Smooth muscle cell (in vitro differentiated cells): ENCODE measurements at regions not wholly inside any gene's neighbourhood (a gene's known extent, or its start where the extent isn't known, plus 50 kb on each side); places are given as distances from the start of the nearest gene placed in this dataset.

Experiments
- DNase-seq: peaks from one replicate; lab custom pipeline; 2025; ENCODE audit not compliant: unreplicated experiment; lab: John Stamatoyannopoulos, UW
- H2AFZ ChIP-seq: fragments of 200-600 bp; sonication (generic); 2 replicates; pipeline ENCODE4 v1.6.0; 2016; ENCODE audit warnings: antibody characterized with exemption, low read depth, mild to moderate bottlenecking
- H3F3A ChIP-seq: fragments of 200-600 bp; sonication (generic); 2 replicates; pipeline ENCODE4 v1.6.0; 2017; ENCODE audit warnings: antibody characterized with exemption, low read depth
- H3K27ac ChIP-seq: fragments of 200-600 bp; sonication (generic); 2 replicates; pipeline ENCODE4 v1.5.1; 2016; ENCODE audit warnings: low read depth, mild to moderate bottlenecking
- H3K27me3 ChIP-seq: fragments of 200-600 bp; sonication (generic); 2 replicates; pipeline ENCODE4 v1.6.1; 2016; ENCODE audit warnings: low read depth, mild to moderate bottlenecking
- H3K36me3 ChIP-seq: fragments of 200-600 bp; sonication (generic); 2 replicates; pipeline ENCODE4 v1.5.1; 2016; ENCODE audit warnings: low read depth
- H3K4me1 ChIP-seq: fragments of 200-600 bp; sonication (generic); 2 replicates; pipeline ENCODE4 v1.5.1; 2016; ENCODE audit warnings: low read depth
- H3K4me2 ChIP-seq: fragments of 200-600 bp; sonication (generic); 2 replicates; pipeline ENCODE4 v1.6.0; 2016; ENCODE audit warnings: mild to moderate bottlenecking
- H3K4me3 ChIP-seq: fragments of 200-600 bp; sonication (generic); 2 replicates; pipeline ENCODE4 v1.5.1; 2016; ENCODE audit warnings: mild to moderate bottlenecking
- H3K79me2 ChIP-seq: fragments of 200-600 bp; sonication (generic); 2 replicates; pipeline ENCODE4 v1.6.0; 2016; ENCODE audit warnings: low read depth, mild to moderate bottlenecking
- H3K9ac ChIP-seq: fragments of 200-600 bp; sonication (generic); 2 replicates; pipeline ENCODE4 v1.6.0; 2016; ENCODE audit warnings: low read depth
- H3K9me3 ChIP-seq: fragments of 200-600 bp; sonication (generic); replicated peaks from 2 replicates; pipeline ENCODE4 v1.5.1; 2016; ENCODE audit warnings: low read depth
- H4K20me1 ChIP-seq: fragments of 200-600 bp; sonication (generic); 2 replicates; pipeline ENCODE4 v1.6.0; 2016; ENCODE audit warnings: low read depth
- CTCF ChIP-seq: fragments of 200-600 bp; sonication (generic); IDR thresholded peaks from 2 replicates; pipeline ENCODE4 v1.5.1; 2017; ENCODE audit warnings: borderline replicate concordance, mild to moderate bottlenecking, antibody characterized with exemption; ENCODE audit not compliant: insufficient read depth, poor library complexity, severe bottlenecking
- WGBS: methylation state at CpG from one replicate; pipeline ENCODE4 v1.1.7; 2016; ENCODE audit warnings: low lambda C conversion rate; 5-methylcytosine and 5-hydroxymethylcytosine counted together

DNA sequence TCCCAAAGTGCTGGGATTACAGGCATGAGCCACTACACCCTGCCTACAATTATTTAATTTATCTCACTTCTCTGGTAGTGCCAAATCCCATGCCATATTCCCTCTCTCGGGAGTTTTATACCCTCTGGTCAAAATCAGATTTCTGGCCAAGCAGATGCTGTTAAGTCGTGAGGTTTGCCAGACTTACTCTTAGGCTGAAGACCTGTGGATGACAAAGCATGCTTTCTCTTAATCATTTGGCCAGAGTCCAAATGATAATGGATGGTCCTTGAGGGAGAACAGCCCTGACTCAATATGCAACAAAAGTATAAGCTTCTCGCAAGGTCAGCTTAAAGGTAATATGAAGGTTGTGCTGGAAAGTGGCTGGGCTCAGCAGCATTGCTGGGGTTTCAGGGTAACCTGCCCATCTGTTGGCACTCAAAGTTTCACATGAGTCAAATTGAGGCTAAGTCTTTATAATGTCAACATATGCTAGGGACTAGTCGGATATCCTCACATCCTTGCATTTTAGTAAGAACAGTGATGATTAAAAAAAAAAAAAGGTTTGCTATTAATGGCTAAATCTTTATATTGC lies 280.1 kb downstream of the KIF4B start:
- WGBS: 86% methylated on average over 4 of the region's 4 CpGs

GRCh38 chr5:155295111-155295510 lies 281.6 kb downstream of the KIF4B start:
- no peaks in the 10 kb centered on the region for H3F3A ChIP-seq
- no peaks in the 10 kb centered on the region for H3K27me3 ChIP-seq
- H3K9me3 ChIP-seq: no peaks in the 10 kb centered on the region
- no peaks in the 10 kb centered on the region for H3K79me2 ChIP-seq
- DNase-seq: no peak
- 41% methylated on average over 1 of the region's 1 CpG for WGBS
- no peak overlapping the region for H3K9ac ChIP-seq
- no peaks in the 10 kb centered on the region for H3K36me3 ChIP-seq
- H3K27ac ChIP-seq: no peak overlapping the region
- no peaks in the 10 kb centered on the region for H3K4me1 ChIP-seq
- no peak overlapping the region for H3K4me2 ChIP-seq
- H3K4me3 ChIP-seq: no peak overlapping the region
- no peak overlapping the region for H2AFZ ChIP-seq
- TF ChIP-seq CTCF: no peak
- H4K20me1 ChIP-seq: no peaks in the 10 kb centered on the region

More for the DNA sequence above, 280.1 kb downstream of the KIF4B start:
- no peak overlapping the region for H3K4me3 ChIP-seq
- H3K4me2 ChIP-seq: no peak overlapping the region
- no peaks in the 10 kb centered on the region for H3K4me1 ChIP-seq
- no peak for DNase-seq
- H3K9ac ChIP-seq: no peak overlapping the region
- H3K79me2 ChIP-seq: no peaks in the 10 kb centered on the region
- no peaks in the 10 kb centered on the region for H3K36me3 ChIP-seq
- TF ChIP-seq CTCF: no peak
- H3K27ac ChIP-seq: no peak overlapping the region
- no peaks in the 10 kb centered on the region for H4K20me1 ChIP-seq
- H3F3A ChIP-seq: no peaks in the 10 kb centered on the region
- no peaks in the 10 kb centered on the region for H3K27me3 ChIP-seq
- no peaks in the 10 kb centered on the region for H3K9me3 ChIP-seq
- H2AFZ ChIP-seq: no peak overlapping the region

- H3K36me3 ChIP-seq: no peaks in the 10 kb centered on the region
- no peaks in the 10 kb centered on the region for H3K9me3 ChIP-seq
- TF ChIP-seq CTCF: no peak
- H3F3A ChIP-seq: no peaks in the 10 kb centered on the region
- no peak overlapping the region for H3K4me3 ChIP-seq
- H3K27me3 ChIP-seq: no peaks in the 10 kb centered on the region
- no peaks in the 10 kb centered on the region for H4K20me1 ChIP-seq
- no peak for DNase-seq
- WGBS: 94% methylated on average over 8 of the region's 8 CpGs
- H2AFZ ChIP-seq: no peak overlapping the region
- H3K4me1 ChIP-seq: no peaks in the 10 kb centered on the region
- no peaks in the 10 kb centered on the region for H3K79me2 ChIP-seq
- no peak overlapping the region for H3K27ac ChIP-seq
- no peak overlapping the region for H3K9ac ChIP-seq
- no peak overlapping the region for H3K4me2 ChIP-seq
Observed at GRCh38 chr5:155299386-155300005, 285.9 kb downstream of the KIF4B start.

DNA sequence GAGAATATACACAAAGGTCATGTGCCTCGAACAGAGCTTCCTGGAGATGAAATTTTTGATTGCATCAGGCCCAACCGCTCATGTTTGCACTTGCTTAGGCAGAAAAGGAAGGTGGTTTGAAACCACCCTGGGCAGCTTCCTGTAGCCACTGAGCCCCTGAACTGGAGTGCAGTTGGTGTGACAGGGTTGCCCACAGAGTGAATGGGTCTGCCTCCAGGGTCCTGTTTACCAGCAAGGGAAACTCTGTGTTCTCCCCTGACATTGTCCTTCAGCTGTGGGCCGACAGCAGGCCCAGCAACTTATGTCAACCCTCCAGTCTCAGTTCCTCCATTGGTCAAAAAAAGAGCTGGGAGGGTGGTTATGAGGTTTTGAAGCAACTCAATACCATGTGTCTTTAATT lies 289.6 kb downstream of the KIF4B start:
- Histone ChIP-seq H3K27ac (no peak overlapping the region), H3K27me3 (no peaks in the 10 kb centered on the region), H3K4me2 (no peak overlapping the region), H3K79me2 (no peaks in the 10 kb centered on the region), H3K9ac (no peak overlapping the region), H3F3A (no peaks in the 10 kb centered on the region), H3K4me3 (no peak overlapping the region), H3K36me3 (no peaks in the 10 kb centered on the region), H3K9me3 (no peaks in the 10 kb centered on the region), H3K4me1 (no peaks in the 10 kb centered on the region), H2AFZ (no peak overlapping the region), H4K20me1 (no peaks in the 10 kb centered on the region)
- TF ChIP-seq CTCF: no peak
- whole genome bisulfite sequencing: 81% methylated on average over 3 of the region's 3 CpGs
- DNase-seq: no peak
